Epidermal melanocyte (primary cell): ENCODE measurements at regions not wholly inside any gene's neighbourhood (a gene's known extent, or its start where the extent isn't known, plus 50 kb on each side); places are given as distances from the start of the nearest gene placed in this dataset.

ENCODE experiments used
- DNase-seq: peaks from one replicate; pipeline ENCODE4 v3.0.0; 2011; ENCODE audit warnings: low spot score; ENCODE audit not compliant: insufficient read length

DNA sequence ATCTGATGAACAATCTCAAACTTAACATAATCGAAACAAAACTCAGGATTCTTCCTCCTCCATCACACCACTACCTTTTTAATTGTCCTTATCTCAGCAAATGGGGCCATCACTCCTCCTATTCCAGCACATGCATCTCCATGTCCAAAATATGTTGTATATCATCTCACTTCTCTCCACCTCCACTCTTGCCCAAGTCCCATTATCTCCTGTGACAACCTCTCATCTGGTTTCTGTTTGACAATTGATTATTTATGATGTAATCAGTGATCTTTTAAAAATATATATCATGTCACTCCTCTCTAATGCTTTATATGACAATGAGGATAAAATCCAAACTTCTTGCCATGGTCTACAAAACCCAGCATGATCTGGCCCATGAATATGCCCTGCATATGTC lies 200.8 kb upstream of the HMGA2 start:
- no peak for DNase-seq

- DNase-seq: no peak
Measured at GRCh38 chr12:65624554-65625086, 199.7 kb upstream of the HMGA2 start.

- DNase-seq: no peak
Measured at GRCh38 chr12:65628061-65628460, 196.2 kb upstream of the HMGA2 start.

DNA sequence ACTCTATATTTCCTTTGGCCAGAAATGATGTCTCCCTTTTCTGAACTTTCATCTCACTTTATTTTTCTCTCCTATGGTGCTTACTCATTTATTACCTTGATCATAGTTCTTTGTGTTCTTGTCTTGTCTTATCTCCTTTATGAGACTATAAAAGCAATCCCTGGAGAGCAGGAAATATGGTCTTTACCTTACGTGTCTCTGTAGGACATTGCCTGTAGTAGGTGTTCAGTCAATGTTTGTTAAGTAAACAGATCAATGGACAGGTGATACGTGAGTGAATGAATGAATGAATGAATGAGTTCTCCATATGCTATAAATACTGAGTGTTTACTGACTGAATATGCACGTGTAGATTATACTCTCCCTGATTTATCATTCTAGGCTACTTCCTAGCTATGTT lies 193.7 kb upstream of the HMGA2 start:
- DNase-seq: no peak

DNA sequence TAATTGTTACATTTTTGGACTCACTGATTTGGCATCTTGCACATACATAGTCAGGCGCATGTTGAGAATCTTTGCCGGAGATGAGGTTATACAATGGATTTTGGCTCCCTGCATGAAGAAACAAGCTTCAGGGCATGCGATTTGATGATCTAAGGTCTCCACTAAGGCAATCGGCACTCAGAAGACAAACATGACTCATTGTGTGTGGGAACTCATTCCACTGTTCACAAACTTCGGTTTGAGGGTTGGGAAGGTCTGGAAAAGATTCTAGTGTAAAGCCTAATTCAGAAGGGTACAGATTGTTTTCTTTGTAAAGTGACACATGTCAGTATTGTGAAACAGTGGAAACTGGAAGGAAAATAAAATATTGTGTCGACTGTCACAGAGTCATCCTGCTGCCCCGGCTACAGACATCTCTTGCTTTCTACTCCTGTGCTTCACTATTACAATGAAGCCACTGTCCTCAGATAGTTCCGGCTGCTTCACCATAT lies 192.6 kb upstream of the HMGA2 start:
- DNase-seq: no peak

DNA sequence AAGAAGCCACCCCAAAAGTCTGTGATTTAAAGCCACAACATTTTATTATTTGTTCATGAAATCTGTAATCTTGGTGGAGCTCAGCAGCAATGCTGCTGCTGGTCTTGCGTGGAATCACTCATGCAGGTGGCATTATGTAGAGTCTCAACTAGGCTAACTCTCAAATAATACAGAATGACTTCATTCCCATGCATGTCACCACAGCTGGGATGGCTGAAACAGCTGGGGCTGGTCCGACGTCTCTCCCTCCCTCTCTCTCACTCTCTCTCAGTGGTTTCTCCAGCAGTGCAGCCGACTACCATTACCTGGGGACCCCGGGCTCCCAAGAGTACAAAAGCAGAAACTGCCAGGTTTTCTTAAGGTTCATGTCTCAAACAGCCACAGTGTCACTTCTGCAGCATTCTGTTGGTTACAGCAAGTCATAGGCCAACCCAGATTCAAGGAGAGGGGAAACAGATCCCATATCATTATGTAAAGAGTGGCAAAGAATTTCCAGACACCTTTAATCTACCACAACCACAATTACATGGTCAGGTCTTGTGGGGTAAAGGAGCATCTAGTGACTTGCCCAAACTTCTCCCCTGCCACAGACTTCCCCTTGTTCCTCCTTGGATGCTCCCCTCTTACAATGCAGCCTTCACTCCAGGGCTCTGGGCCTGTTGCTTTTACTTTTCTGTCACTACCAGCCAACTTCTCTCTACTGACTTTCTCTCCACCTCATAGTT lies 192.0 kb upstream of the HMGA2 start:
- no peak for DNase-seq

DNA sequence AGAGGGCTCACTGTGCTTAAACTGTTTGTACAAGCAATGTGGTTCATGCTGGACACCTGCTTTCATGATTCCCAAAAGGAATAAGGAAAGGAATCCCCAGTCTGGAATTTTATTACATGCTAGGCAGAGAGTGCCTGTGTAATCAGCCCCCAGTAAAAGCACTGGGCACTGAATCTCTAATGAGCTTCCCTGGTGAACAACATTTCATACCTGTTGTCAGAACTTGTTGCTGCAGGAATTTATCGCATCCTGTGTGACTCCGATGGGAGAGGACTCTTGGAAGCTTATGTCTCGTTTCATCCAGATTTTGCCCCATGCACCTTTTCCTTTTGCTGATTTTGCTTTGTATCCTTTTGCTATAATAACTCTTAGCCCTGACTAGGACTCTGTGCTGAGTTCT lies 190.2 kb upstream of the HMGA2 start:
- DNase-seq: no peak

DNA sequence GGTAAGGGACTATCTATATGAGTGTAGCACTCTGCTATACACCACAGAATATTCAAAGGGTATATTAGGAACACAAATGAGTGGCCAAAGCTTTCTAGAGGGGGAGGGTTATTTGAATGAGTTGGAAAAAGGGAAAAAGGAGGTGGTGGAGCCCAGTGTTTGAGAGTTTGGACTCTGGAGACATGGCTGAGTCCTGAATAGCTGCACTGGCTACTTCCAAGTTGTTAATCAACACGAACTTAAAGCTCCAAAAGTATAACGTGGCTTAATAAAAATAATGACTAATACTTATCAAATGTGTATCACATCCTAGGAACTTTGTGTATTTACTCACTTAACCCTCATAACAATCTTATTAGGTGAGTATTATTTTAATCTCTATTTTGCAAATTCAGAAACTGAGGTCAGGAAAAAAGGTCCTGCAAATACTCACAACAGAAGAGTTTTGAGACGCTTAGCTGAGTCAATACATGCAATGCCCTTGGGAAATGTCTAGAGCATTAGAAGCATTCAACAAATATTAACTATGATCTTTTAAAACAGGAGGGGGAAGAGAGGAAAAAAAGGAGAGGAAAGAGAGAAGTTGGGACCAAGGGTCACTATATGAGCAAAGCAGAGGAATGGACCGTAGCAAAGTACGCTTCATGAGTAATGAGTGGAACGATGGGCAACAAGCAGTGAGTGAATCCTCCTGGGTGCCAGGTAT lies 189.5 kb upstream of the HMGA2 start:
- no peak for DNase-seq

DNA sequence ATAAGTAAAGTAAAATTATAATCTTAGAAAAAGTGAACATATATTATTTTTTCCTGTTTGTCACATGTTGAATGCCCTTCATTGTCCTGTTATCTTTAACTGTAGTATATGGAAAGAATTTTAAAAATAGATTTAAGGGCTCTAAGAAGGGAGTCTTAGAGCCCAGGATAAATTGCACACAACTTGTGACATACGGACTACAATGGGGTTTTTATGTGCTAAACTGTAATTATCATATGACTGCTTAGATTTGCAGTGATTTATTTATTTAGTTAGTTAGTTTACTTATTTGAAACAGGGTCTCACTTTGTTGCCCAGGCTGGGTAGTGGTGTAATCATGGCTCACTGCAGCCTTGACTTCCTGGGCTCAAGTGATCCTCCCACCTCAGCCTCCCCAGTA lies 187.8 kb upstream of the HMGA2 start:
- DNase-seq: no peak

DNA sequence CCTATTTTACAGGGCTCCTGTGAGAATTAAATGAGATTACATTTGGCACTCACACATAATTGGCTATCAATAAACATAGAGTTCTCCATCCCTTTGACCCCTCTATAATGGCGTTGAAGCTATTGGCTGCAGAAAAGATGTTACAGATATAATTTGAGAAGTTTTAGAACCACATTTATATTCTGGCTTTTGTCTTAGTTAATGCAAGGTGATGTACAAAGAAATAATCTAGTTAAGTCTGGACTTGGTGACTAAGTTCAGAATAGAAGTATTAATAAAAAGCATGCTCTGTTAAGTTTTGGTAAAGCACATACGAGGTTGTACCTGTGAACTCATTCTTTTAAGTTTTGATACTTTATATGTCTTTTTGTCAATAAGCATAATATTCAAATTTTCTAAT lies 187.1 kb upstream of the HMGA2 start:
- no peak for DNase-seq

DNA sequence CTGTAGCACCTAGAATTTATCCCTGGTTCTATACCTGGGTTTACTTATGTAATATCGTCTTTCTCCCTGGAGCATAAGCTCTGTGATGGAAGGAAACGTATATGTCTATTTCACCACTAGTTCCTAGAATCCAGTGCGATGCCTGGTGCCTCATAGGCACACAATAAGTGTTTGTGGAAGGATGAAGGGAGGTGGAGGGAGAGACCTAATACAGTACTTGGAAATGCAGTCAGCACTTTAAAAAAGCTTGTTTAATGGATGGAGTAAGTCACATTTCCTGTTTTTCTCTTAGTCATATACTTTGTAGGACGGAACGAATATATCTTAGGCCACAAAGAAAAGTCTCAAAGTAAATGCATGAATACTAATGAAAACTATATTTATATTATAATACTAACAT lies 186.5 kb upstream of the HMGA2 start:
- no peak for DNase-seq

- no peak for DNase-seq
Measured at GRCh38 chr12:65638324-65638723, 186.0 kb upstream of the HMGA2 start.

DNA sequence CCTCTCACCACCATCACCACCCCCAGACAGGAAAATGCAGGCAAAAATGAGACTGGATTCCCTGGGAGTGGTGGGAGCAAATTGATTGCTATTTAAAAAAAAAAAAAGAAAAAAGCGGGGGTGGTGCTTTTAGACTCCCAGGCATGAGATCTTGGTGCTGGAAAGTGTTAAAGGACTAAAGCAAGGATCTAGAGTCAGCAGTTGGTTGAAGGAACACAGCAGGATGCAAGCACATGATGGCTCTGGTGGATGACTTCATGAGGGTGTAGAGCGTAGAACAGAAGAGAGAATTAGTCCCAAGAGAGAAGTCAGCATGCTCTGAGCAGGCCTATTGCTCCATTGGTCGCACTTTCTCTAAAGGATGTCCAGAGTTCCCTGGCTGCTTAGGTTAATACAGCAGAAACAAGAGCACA lies 183.8 kb upstream of the HMGA2 start:
- no peak for DNase-seq

DNA sequence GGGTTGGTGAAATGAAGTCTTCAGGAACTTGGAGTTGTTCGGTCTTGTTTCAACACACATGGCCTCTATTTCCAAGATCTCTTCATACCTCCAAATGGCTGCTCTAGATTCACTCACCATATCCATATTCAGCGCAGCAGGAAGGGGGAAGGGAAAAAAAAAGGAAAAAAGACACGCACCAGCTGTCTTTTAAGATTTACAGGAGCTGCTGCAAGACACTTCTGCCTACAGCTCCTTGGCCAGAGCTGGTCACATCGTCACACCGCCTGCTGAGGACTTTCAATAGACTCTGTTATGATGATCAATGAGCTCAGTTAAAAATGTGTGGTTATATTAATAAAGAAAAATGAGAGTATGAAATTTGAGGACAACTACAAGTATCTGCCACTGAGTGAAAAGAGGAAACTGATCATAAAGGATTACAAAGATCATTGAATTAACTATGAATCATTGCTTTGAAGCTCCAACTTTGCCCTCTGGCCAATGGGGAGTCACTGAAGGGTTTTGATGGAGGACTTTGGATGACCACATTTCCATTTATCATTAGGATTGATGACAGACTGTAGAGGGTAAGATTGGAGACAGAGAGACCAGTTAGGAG lies 182.1 kb upstream of the HMGA2 start:
- no peak for DNase-seq

GRCh38 chr12:65643171-65643570 lies 181.1 kb upstream of the HMGA2 start:
- DNase-seq: no peak

DNA sequence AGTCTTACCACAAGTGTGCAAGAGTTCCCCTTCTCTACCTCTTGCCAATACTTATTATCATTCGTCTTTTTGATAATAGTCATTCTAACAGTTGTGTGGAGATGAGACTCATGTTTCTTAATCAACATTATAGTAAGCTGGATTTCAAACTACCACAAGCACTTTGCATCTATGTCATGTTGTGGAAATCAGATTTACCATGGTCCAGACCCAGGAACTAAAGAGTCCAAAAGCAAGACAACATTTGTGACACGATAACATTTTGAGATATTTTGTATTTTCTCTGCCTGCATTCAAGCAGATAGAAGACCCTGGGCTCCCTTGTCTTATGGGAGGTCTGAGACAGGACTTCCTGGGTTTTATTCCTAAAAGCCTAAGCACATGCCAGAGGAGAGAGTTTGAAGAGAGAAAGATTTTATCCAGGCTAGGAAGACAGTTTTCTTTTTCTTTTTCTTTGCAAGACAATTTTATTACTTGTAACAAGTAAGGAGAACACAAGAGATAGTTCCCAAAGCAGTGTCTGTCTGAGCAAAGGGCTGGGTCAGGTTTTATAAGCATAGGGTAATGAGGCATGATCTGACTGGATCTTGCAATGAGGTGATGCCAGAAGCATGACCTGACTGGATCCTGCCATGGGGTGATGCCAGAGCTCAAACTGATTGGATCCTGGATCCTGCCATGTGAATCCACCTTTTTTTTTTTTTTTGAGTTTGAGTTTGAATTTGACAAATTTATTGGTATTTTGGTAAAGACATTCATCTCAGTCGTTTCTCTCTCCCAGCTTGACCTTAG lies 180.5 kb upstream of the HMGA2 start:
- no peak for DNase-seq

GRCh38 chr12:65646127-65646643 lies 178.1 kb upstream of the HMGA2 start:
- DNase-seq: no peak

DNA sequence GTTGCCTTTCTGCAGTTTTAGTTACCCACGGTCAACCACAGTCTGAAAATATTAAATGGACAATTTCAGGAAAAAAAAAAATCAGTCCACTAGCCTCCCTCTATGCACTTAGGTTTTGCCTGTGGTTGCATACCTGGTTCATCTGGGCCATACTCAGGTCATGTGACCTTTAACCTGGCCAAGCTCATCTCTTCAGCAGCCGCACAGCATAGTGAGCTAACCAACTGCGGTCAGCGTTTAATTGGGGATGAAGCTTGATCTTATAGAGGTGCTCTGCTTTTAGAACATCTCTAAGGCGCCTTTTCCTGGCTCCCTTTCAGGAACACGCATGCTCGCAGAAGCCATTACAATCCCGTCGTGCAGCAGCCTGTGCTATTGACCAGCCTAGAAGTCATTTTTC lies 177.2 kb upstream of the HMGA2 start:
- no peak for DNase-seq

DNA sequence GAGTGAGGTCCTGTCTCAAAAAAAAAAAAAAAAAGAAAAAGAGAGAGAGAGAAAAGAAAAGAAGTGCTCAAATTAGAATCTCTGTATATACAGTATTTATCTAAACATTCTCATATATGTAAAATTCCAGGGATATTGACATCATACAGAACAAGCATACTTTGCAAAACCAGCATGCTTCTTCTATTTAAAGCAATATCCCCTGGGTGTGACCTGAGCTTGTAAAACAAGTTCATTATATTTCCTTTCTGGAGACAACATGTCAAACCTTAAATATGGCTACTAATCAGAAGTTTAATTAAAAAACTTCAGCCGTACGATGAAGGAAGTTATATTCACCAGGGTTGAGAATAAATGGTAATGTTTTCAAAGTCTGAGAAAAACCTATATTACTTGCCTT lies 175.8 kb upstream of the HMGA2 start:
- DNase-seq: no peak

DNA sequence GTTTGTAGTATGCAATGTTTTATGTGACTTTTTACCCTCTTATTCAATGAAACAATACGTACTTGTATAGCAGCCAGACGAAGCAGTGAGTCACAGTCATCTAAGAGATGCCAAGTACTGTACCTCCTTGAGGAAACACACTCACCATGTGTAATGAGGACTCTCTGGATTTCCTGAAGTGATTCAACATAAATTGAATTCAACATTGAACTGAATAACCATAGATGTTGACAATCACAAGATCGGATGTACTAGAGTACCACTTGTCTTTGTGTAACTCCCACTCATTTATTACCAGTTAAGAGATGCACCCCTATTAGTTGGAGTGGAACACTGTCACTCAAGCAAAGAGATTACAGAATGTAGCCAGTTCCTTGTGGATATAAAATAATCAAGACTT lies 175.2 kb upstream of the HMGA2 start:
- DNase-seq: no peak

DNA sequence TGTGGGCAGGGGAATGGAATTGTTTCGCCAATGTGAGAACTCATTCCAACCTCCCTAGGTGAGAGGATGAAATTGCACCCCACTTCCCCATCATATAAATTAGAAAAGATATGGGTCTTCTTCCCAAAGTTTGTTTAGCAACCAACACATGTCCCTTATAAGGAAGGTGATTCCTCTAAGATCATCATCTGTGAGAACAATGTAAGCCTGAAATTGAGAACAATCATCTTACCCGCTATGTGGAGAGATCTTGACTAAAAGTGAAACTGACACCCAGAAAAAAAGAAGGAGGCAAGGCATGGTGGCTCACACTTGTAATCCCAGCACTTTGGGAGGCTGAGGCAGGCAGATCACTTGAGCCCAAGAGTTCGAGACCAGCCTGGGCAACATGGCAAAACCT lies 173.2 kb upstream of the HMGA2 start:
- no peak for DNase-seq
